Liver (tissue), 8 donors: ENCODE measurements at regions not wholly inside any gene's neighbourhood (a gene's known extent, or its start where the extent isn't known, plus 50 kb on each side); places are given as distances from the start of the nearest gene placed in this dataset.

Source experiments
- DNase-seq: peaks from one replicate; pipeline ENCODE4 v3.0.0-alpha.2; 2017; ENCODE audit warnings: low spot score
- H3K27ac ChIP-seq, 2 donors: one replicate each; pipeline ENCODE4 v1.7.0; 2013; ENCODE audit warnings: inconsistent platforms in 2 of 2, low read length in 2 of 2, control low read depth in 1 of 2, low read depth in 1 of 2, mild to moderate bottlenecking in 1 of 2
- H3K27me3 ChIP-seq, 4 donors: one replicate each; pipeline versions ENCODE4 v1.6.1 to v1.7.0; 2013; ENCODE audit warnings: low read length in 3 of 4, inconsistent platforms in 1 of 4, mild to moderate bottlenecking in 1 of 4, moderate library complexity in 1 of 4; ENCODE audit not compliant: control insufficient read depth in 4 of 4, insufficient read depth in 4 of 4
- H3K36me3 ChIP-seq, 4 donors: one replicate each; pipeline versions ENCODE4 v1.6.1 to v1.7.0; 2013; ENCODE audit warnings: low read length in 3 of 4, mild to moderate bottlenecking in 3 of 4, low read depth in 1 of 4, moderate library complexity in 1 of 4; ENCODE audit not compliant: control insufficient read depth in 4 of 4, insufficient read depth in 3 of 4
- H3K4me1 ChIP-seq, 4 donors: one replicate each; pipeline versions ENCODE4 v1.6.1 to v1.7.0; 2013; ENCODE audit warnings: low read length in 3 of 4, mild to moderate bottlenecking in 3 of 4, moderate library complexity in 1 of 4; ENCODE audit not compliant: control insufficient read depth in 4 of 4, insufficient read depth in 4 of 4
- H3K4me3 ChIP-seq, 3 donors: one replicate each; pipeline versions ENCODE4 v1.6.1 to v1.7.0; 2013; ENCODE audit warnings: low read length in 3 of 3, control low read depth in 1 of 3, low read depth in 1 of 3, mild to moderate bottlenecking in 1 of 3
- H3K9ac ChIP-seq, 2 donors: one replicate each; pipeline ENCODE4 v1.7.0; 2013; ENCODE audit warnings: low read length in 2 of 2, mild to moderate bottlenecking in 2 of 2, moderate library complexity in 2 of 2, control low read depth in 1 of 2, low read depth in 1 of 2
- H3K9me3 ChIP-seq, 4 donors: one replicate each; pipeline versions ENCODE4 v1.6.1 to v1.7.0; 2013; ENCODE audit warnings: low read length in 3 of 4; ENCODE audit not compliant: control insufficient read depth in 4 of 4
- ATF3 ChIP-seq: IDR thresholded peaks from 2 replicates; pipeline ENCODE4 v1.6.1; 2016; ENCODE audit warnings: antibody characterized with exemption
- CTCF ChIP-seq: fragments of 150-350 bp; IDR thresholded peaks from 2 replicates; pipeline ENCODE4 v1.5.1; 2017; ENCODE audit warnings: improper control_type of control experiment, low read depth, low read length; ENCODE audit not compliant: missing input control
- EGR1 ChIP-seq, 2 donors: IDR thresholded peaks; 2 replicates each; pipeline ENCODE4 v1.6.1; 2016 to 2018; ENCODE audit warnings: antibody characterized with exemption in 2 of 2, low read depth in 2 of 2
- FOXA1 ChIP-seq: IDR thresholded peaks from 2 replicates; pipeline ENCODE4 v1.6.1; 2016; ENCODE audit warnings: antibody characterized with exemption
- GABPA ChIP-seq, 2 donors: IDR thresholded peaks in 1 of 2; conservative IDR thresholded peaks in 1 of 2; 2 replicates each; pipeline ENCODE4 v1.6.1; 2016; ENCODE audit warnings: antibody characterized with exemption in 2 of 2, mild to moderate bottlenecking in 1 of 2, moderate library complexity in 1 of 2
- HNF4A ChIP-seq, 2 donors: conservative IDR thresholded peaks; 2 replicates each; pipeline ENCODE4 v1.6.1; 2016; ENCODE audit warnings: antibody characterized with exemption in 2 of 2, mild to moderate bottlenecking in 2 of 2
- HNF4G ChIP-seq: IDR thresholded peaks from 2 replicates; pipeline ENCODE4 v1.6.1; 2016; ENCODE audit warnings: antibody characterized with exemption
- JUND ChIP-seq, 2 donors: IDR thresholded peaks; 2 replicates each; pipeline ENCODE4 v1.6.1; 2016; ENCODE audit warnings: antibody characterized with exemption in 2 of 2
- MAX ChIP-seq: IDR thresholded peaks from 2 replicates; pipeline ENCODE4 v1.6.1; 2016; ENCODE audit warnings: antibody characterized with exemption
- NR2F2 ChIP-seq: IDR thresholded peaks from 2 replicates; pipeline ENCODE4 v1.6.1; 2016; ENCODE audit warnings: antibody characterized with exemption
- RAD21 ChIP-seq, 2 donors: IDR thresholded peaks; 2 replicates each; pipeline ENCODE4 v1.6.1; 2016; ENCODE audit warnings: antibody characterized with exemption in 2 of 2, mild to moderate bottlenecking in 2 of 2
- REST ChIP-seq: IDR thresholded peaks from 2 replicates; pipeline ENCODE4 v1.6.1; 2016; ENCODE audit warnings: antibody characterized with exemption, mild to moderate bottlenecking
- SP1 ChIP-seq: IDR thresholded peaks from 2 replicates; pipeline ENCODE4 v1.6.1; 2018; ENCODE audit warnings: antibody characterized with exemption, mild to moderate bottlenecking
- TAF1 ChIP-seq: conservative IDR thresholded peaks from 2 replicates; pipeline ENCODE4 v1.6.1; 2016; ENCODE audit warnings: antibody characterized with exemption, mild to moderate bottlenecking
- YY1 ChIP-seq: IDR thresholded peaks from 2 replicates; pipeline ENCODE4 v1.6.1; 2016; ENCODE audit warnings: antibody characterized with exemption, mild to moderate bottlenecking
- ZBTB33 ChIP-seq: IDR thresholded peaks from 2 replicates; pipeline ENCODE4 v1.6.1; 2016; ENCODE audit warnings: antibody characterized with exemption
- WGBS: extraction: QIAGEN DNeasy Blood & Tissue Kit; methylation state at CpG from one replicate; pipeline ENCODE4 v1.1.7; 2013; 5-methylcytosine and 5-hydroxymethylcytosine counted together
- donor health status: healthy.
- donor health status: healthy.
- donor health status: healthy.
- donor health status: healthy.
- donor health status: healthy.

- Histone ChIP-seq H3K4me3 (no peak overlapping the region), H3K27me3 (no peaks in the 10 kb centered on the region), H3K4me1 (peaks cover 0 to 8% (median 3%) of the 10 kb centered on the region in 4 donors), H3K27ac (no peak overlapping the region), H3K9me3 (no peaks in the 10 kb centered on the region), H3K36me3 (no peaks in the 10 kb centered on the region), H3K9ac (no peak overlapping the region)
- 95% methylated on average over 4 of the region's 4 CpGs for WGBS
- TF ChIP-seq NR2F2 (no peak), GABPA (IDR thresholded peaks at IDR 0.05 in 1 of 2, conservative IDR thresholded peaks at IDR 0.05 in 1 of 2) (no peak), CTCF (no peak), ATF3 (no peak), JUND (IDR thresholded peaks at IDR 0.05) (no peak), MAX (no peak), REST (no peak), HNF4G (no peak), RAD21 (IDR thresholded peaks at IDR 0.05) (no peak), EGR1 (IDR thresholded peaks at IDR 0.05; ENCODE audit: low read depth in 2 of 2) (no peak), SP1 (no peak), ZBTB33 (no peak), HNF4A (conservative IDR thresholded peaks at IDR 0.05) (no peak), FOXA1 (no peak)
- no peak for DNase-seq
These were observed 125.9 kb downstream of the BCL2L11 start for GRCh38 chr2:111246620-111247061.

GRCh38 chr2:111247491-111247890 is 126.8 kb downstream of the BCL2L11 start:
- Histone ChIP-seq H3K4me1 (peaks cover 0 to 8% (median 3%) of the 10 kb centered on the region in 4 donors), H3K9me3 (no peaks in the 10 kb centered on the region), H3K4me3 (no peak overlapping the region), H3K27ac (no peak overlapping the region), H3K27me3 (no peaks in the 10 kb centered on the region), H3K36me3 (no peaks in the 10 kb centered on the region), H3K9ac (no peak overlapping the region)
- no peak for DNase-seq
- TF ChIP-seq ZBTB33 (no peak), TAF1 (no peak), GABPA (IDR thresholded peaks at IDR 0.05 in 1 of 2, conservative IDR thresholded peaks at IDR 0.05 in 1 of 2) (no peak), FOXA1 (no peak), MAX (no peak), YY1 (no peak), EGR1 (IDR thresholded peaks at IDR 0.05; ENCODE audit: low read depth in 2 of 2) (no peak), REST (no peak), HNF4G (no peak), ATF3 (no peak), NR2F2 (no peak), HNF4A (conservative IDR thresholded peaks at IDR 0.05) (no peak)
- 98% methylated on average over 2 of the region's 2 CpGs for WGBS
